A204.1 (cell line): ENCODE measurements at regions not wholly inside any gene's neighbourhood (a gene's known extent, or its start where the extent isn't known, plus 50 kb on each side); places are given as distances from the start of the nearest gene placed in this dataset.
"Not testable (repeated sequence)": the region's sequence is repeated elsewhere in the genome, so short reads cannot be mapped to it uniquely, and the experiment has no call there.

Experiments
- FAIRE-seq: peaks from 2 replicates; lab custom pipeline; 2012; peaks lifted over from hg19 to GRCh38; lab: Jason Lieb, UNC

DNA sequence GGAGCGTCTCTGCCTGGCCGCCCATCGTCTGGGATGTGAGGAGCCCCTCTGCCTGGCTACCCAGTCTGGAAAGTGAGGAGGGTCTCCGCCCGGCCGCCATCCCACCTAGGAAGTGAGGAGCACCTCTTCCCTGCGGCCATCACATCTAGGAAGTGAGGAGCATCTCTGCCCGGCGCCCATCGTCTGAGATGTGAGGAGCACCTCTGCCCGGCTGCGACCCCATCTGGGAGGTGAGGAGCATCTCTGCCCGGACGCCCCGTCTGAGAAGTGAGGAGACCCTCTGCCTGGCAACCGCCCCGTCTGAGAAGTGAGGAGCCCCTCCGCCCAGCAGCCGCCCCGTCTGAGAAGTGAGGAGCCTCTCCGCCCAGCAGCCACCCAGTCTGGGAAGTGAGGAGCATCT is 84.5 kb downstream of the IDS start:
- FAIRE-seq: not testable (repeated sequence)

DNA sequence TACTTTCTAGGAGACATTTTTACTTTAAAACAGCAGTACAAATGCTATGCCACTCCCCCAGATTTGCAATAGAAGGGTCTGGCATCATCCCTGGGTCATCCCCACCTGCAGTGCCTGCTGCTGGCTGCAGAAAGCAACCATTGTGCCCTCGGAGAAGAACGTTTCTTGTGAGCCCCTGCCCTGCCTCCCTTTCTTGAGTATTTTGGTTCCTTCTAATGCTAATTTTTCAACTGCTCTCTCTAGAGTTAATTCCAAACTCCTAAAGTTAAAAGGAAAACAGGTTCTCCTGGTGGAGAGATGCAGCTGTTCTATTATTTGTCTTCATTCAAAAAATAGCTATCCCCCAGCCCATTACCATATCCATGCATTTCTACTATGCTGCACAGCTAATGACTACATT is 107.1 kb downstream of the IDS start:
- FAIRE-seq: no peak

DNA sequence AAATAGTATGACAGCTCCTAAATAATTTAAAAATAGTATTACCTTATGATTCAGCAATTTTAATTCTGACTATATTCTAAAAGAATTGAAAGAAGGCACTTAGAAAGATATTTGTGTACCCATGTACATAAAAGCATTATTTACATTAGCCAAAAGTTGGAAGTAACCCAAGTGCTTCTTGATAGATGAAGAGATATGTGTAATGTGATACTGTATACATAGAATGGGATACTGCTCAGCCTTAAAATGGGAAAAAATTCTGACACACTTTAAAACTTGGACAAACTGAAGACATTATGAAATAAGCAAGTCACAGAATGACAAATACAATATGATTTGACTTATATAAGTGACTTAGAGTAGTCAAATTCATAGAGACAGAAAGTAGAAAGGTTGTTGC is 112.2 kb downstream of the IDS start:
- FAIRE-seq: no peak

DNA sequence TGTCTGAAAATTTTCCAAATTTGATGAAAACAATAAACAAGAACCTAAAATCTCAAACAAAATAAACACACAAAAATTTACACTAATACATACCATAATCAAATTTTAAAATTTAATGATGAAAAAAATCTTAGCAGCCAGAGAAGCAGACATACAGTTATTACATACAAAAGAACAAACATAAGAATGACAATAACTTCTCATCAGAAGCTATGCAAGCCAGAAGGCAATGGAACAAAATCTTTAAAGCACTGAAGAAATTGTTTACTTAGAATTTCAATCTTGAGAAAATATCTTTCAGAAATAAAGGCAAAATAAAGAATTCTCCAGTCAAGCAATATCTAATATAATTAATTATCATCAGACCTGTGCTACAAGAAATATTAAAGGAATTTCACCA is 121.3 kb downstream of the IDS start:
- FAIRE-seq: no peak

DNA sequence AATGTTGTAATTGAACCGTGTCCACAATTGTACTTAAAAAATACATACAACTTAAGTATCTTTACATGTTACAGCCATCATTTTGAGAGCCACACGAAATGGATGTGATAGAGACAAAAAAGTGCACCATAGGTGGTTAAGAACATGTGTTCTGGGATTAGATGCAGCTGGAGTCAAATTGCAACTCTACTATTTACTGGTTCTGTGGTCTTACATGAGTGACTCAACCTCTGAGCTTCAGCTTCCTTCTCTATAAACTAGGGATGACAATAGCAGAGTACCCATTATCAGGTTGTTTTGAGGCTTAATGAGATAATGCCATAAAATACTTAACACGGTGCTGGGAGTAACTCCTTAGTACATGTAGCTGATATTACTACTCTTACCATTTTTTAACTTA is 130.4 kb downstream of the IDS start:
- no peak for FAIRE-seq

DNA sequence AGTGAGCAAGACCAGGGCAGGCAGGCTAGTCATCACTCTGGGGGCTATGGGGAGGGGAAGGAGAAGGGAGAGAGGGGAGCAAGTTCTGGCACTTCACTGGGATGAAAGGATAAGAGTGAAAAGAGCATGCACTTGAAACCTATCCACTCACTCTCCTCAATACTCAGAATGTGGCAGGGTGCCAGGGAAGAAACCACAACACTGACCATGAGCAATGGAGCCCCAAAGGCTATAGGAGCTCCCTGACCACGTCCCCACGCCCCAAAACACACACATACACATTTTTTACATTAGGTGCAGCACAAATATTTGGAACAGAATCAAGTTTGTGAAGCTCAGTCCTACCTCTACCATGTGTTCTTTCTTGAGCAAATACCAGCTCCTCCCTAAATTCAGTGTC is 132.2 kb downstream of the IDS start:
- FAIRE-seq: no peak

DNA sequence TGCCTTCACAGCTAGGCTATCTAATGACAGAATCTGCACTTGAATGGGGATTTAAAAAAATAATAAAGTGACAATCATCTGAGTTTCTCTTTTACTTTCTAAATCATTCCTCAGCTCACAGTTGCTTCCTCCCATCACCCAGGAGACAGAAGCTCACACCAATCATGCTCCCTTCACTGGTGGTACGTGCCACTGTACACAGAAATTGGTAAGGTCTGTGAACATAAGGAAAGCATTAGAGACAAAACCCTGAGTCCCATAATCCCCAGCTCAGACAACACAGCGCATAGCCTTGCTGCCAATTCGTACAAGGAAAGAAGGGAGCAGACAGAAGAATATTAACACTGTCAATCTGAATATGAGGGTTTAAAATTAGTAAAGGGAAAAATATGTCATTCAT is 133.1 kb downstream of the IDS start:
- FAIRE-seq: no peak

DNA sequence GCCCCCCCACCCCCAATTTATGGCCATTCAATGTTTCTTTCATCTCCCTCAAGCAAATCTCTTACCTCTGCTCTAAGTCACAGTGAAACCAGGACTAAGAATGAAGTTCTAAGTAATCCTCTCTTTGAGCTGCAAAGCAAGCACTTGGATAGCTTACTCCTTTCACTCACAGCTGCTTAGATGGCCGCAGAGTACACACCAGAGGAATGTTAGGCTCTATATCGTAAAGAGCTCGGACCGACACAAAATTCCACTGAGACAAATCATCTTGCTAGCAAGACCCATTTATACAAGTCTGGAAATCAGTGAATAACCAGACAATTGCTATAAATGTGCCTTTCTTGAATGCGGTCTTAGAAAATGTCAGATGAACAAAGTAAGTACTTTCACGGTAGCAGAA is 135.0 kb downstream of the IDS start:
- FAIRE-seq: no peak

DNA sequence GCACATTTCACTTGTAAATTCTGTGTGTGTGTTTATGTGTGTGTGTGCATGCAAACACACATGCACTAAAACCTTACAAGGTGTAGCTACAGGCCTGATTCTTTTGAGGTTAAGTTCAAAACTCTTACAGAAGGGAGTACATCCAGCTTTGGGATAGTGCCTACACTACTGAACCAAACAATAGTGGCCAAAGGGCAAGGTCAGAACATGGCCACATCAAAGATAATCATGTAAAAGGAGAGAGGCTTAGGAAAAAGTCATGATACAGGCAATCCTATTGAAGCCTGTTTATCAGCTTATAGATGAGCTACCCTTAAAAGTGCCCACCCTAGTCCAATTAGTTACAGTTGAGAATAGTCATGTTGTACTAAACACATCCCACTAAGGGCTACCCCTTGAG is 139.6 kb downstream of the IDS start:
- FAIRE-seq: no peak

DNA sequence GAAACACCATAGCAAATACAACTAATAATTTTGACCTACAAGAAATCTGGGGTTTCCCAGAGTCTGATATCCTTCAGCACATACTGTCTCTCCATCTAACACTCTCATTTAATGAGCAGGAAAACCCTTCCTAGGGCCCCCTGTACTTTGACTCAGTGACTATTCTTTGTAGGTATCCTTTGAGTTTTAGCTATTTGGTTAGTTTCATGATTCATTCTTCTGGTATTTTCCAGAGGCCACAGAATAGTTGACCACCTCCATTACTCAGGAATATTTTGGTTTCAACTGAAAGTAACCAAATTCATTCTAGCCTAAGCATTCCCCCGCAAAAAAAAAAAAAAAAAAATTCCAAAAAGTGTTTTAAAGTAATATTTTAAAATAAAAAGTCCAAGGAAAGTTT is 140.0 kb downstream of the IDS start:
- no peak for FAIRE-seq

DNA sequence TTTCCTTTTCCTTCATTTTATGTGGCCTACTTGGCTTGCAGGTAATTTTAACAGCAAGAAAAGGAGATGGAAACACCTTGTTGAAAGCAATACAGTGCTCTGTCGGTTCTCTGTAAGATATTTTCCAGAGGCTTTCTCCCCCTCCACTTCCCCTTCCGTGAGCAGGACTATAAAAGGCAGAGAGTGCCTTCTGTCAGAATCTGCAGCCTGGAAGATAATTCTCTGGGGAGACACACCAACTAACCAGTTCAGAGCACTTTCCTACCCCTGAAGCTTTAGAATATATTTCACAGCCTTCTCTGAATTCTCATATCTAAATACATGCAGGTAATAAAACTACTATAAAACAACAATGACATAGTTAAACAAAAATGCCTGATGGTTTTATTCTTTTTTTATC is 141.1 kb downstream of the IDS start:
- FAIRE-seq: no peak

DNA sequence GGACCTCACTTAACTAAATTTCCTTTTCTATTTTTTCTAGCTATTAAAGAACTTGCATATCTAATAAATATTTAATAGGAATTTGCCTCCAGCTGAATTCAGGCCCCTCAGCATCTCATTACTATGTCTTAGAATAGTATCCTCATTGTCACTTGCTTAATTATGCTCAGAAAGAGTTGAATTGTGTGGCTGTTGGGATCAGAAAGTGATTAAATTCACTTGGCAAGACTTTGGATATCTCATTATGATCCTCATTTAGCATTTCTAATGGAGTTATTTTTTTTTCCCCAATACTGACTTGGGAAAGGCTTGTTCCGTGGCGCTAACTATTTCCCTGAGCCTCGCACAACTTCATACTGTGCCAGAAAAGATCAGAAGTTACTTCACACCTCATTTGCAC is 158.8 kb downstream of the IDS start:
- no peak for FAIRE-seq

DNA sequence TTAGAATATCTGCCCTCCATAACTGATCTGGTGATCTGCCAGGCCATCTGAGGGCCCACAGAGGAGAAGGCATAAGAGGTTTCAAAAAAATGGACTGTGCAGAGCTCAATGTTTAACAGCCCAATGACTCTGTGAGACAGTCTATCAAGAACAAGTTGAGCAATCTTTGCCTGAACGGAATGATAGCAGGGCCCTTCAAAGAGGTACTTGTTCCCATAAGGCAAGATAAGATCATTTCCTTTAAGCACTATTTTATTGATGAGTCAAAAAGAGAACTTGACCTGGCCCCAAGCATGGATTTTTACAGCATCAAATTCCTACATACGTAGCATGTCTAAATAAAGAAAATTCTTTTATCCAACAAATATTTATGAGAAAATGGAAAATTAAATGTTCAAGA is 182.8 kb downstream of the IDS start:
- FAIRE-seq: no peak

DNA sequence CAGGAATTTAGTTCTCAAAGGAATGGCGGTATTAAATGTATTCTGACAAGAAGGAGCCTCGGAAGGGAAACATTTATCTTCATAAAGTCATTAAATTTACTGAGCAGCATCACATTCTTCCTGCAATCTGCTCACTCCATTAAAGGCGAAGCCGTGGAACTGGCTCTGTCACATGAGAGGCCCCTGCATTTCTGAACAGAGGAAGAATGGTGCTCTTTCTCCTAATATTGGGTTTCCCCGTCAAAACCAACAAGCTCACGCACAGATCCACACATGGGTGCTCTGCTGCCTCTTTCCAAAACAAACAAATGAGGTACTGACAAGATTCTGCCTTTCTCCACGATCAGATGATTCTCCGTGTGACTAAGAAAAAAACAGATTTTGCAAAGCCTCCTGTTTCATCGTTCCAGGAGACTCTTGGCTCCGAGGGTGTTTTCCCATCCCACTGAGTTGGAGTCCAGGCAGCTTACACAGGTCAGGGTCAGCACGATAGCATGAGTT is 191.2 kb downstream of the IDS start:
- no peak for FAIRE-seq

DNA sequence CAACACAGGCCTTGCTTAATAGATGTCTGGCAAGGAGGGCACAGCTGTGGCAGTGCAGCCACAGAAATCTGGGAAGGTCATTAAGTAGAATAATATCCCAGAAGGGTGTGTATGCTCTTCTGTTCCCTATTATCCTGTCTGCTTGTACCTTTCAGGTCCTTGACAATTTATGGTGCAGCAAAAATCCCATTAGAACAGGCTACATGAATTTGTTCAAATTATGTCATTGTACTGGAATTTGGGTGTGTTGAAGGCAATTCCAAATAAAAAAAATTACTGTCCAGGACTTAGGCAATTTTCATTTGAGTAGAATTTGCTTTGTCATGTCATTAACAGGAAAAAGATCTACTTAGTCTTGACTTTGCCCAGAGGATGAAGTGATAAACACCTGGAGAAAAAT is 192.1 kb downstream of the IDS start:
- FAIRE-seq: no peak

DNA sequence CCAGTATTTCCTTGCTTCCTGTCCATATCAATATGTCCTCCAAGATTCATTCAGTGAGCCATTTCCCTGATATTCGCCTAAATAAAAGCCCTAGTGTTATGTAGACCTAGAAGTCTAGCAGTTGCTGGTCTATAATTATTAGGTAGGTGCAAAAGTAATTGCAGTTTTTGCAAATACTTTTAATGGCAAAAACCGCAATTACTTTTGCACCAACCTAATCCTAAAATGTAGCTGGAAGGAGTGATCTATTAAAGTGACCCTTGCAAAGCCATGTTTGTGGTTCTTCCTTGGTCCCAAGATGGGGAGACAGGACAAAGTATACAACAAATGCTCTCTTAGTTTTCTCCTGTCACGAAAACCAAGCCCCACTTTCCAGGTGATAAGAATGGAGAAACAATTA is 193.0 kb downstream of the IDS start:
- no peak for FAIRE-seq

DNA sequence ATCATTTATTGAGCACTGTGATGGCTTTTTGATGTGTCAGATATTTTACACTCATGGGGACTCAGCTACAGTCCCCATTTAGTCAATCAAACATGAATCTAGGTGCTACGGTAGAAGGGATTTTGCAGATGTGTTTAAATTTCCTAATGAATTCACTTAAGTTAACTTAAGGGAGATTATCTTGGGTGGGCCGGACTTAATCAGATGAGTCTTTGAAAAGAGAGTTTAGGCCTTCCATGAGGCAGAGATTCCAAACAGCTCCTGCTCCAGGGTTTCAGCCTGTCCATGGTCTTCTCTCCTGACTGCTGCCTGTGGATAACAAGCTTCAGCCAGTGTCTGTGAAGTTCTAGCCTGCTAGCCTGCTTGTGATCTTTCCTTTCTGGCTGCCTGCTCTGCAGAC is 202.4 kb downstream of the IDS start:
- FAIRE-seq: no peak

DNA sequence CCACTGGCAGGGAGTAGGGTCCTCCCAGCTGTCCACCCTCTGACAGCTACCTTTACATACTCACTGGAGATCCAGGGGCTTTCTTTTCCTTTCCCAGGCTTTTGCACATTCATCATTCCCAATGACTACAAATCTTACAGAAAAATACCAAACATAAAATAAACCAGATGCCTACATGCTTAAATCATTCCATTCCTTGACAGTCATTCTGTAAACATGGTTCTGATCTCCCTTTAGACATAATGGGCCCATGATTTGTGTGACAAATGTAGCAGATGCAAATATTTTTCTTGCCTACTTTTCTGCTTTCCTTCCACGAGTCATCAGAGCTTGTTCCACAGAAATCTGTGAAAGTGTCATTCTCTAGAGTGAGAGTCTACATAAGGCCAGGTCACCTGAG is 207.0 kb downstream of the IDS start:
- no peak for FAIRE-seq

DNA sequence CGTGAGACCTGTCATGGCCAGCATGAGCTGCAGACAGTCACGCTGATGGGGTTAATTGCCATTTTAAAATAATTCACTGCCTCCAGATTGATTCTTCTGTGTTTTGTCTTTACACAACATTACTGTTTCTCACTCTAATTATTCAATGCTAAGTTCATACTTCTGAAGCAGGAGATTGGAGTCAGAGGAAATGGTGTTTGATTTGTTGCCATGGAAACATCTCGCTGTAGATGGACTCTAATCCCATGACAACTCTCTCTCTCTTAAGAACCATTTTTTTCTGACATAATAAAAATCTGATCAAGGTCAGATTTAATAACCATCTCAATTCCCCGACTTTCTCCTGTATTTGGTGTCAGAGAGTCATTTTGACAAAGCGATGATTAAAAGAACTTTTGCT is 209.0 kb downstream of the IDS start:
- no peak for FAIRE-seq

DNA sequence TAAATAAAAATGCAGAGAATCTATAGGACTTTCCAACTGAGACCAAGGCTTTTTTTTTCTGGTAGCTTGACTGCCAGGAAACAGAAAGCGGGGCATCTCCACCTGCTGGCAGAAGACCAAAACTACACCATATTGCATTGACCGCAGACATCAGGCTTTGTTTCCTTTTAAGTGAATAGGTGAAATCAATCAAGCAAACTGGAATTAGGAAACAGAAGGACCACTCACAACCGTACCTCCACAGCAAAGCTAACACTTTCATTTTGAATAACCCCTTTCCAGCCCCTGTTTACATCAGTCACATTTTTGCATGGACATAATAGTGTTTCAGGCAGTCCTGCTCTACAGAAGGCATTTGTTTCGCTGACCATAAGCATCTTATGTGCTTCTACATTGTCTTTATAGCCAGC is 218.2 kb downstream of the IDS start:
- FAIRE-seq: peak; percentile 47

DNA sequence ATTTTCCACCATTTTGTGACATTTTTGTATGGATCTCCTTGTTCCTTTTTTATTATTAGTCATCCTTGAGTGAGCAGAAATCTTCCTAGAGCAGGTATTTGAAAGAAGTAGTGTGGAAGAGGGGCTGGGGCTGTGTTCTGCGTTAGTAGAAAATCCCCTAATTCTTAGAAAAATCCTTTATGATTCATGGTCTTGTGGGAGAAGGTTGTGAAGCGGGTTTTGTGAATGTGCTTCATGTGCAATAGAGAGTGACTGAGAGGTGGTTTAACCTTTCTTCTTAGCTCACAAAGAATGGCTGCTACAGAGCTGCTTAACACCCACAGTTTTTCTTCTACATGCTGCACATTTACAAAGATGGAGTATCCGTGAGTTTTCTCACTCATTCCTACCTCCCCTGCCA is 220.5 kb downstream of the IDS start:
- FAIRE-seq: no peak

DNA sequence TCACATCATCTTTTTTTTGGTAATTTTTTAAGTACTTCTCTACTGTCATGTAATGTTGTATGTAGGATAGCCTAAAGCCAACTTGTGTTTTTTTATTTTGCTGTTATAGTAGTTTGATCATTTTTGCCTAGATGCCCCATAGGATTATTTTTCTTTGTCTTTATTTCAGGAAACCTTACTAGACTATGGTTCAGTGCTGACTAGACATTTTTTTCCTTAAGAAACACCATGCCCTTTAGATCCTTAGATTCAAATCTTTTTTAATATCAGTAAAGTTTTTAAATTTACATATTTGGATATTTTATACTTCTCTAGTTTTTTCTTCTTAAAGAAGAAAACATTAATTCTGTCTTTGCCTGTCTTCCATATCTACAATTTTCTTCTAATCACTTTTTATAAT is 221.3 kb downstream of the IDS start:
- FAIRE-seq: no peak

DNA sequence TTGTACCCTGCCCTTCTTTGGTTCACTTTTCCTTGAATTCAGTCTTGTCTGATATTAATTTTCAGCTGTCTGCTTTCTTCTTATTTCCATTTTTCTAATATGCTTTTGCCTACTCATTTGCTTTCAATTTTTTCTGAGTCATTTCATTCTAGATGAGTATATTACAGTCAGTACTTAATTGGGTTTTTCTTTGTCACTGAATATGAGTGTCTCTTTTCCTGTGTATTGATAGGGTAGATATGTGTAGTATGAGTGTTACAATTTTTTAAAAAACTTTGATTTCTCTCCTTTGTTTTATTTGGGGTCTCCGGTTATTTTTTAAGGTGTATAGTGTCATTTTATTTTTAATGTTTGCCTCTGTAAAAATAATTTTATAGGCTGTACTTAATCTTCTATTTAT is 222.2 kb downstream of the IDS start:
- FAIRE-seq: no peak

DNA sequence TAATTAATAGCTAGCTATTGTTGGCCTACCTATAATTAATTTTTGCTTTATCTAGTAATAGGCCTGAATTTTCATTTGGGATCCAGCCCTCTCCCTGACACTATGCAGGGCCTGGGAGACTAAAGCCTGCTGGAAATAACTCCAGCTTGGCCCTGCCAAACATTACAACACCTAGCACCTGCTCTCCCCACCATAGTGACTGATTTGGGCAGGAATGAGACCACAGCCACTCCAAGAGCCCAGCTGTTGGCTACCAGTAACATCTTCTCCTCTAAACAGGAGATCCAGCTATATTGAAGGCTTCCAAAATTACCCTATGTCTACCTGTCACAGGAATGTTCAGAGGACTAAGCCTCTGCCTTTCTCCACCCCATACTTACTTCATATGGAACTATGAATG is 225.1 kb downstream of the IDS start:
- no peak for FAIRE-seq

DNA sequence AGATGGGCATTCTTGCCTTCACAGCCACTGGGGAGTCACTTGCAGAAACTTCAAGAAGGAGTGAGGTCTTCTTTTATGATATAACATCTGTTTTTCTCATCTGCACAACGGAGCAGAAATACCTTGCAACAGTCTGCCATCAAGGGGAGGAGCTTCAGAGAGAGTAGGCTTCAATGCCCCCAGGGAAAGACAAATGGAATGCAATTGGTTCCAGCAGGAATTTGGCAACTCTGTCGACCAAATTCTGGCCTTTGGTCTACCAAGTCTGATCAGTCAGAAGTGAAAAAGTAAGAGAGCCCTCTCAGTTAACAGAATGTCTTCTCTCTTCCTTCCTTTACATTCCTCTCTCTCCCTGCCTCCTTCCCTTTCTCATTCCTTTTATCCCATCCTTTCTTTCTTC is 229.3 kb downstream of the IDS start:
- FAIRE-seq: no peak
